ENCODE measurements at regions not wholly inside any gene's neighbourhood (a gene's known extent, or its start where the extent isn't known, plus 50 kb on each side); places are given as distances from the start of the nearest gene placed in this dataset.
"Not testable (repeated sequence)": the region's sequence is repeated elsewhere in the genome, so short reads cannot be mapped to it uniquely, and the experiment has no call there.

GRCh38 chr12:32975122-32975521 lies 78.5 kb upstream of the PKP2 start:
- intact Hi-C loops (cut with DNase I) = no loop called here
- ATAC-seq = no peak
- DNase-seq = no peak

GRCh38 chr12:32970465-32971110 lies 74.0 kb upstream of the PKP2 start:
- intact Hi-C loops (cut with DNase I) = no loop called here
- DNase-seq (no peak), ATAC-seq (no peak)

GRCh38 chr12:32964981-32965585 lies 68.5 kb upstream of the PKP2 start:
- DNase-seq = no peak
- intact Hi-C loops (cut with DNase I) = no loop called here
- no peak for ATAC-seq

- intact Hi-C loops (cut with DNase I); ATAC-seq: not testable (repeated sequence)
These were observed 59.8 kb upstream of the PKP2 start for GRCh38 chr12:32956418-32956817.

GRCh38 chr12:32952681-32953080 lies 56.1 kb upstream of the PKP2 start:
- intact Hi-C loops (cut with DNase I) = no loop called here
- ATAC-seq (no peak), DNase-seq (no peak)

More at GRCh38 chr12:32956418-32956817, 59.8 kb upstream of the PKP2 start:
- not testable (repeated sequence) for DNase-seq

GRCh38 chr12:32949815-32950214 lies 53.2 kb upstream of the PKP2 start:
- DNase-seq = no peak
- ATAC-seq = no peak
- intact Hi-C loops (cut with DNase I) = loop anchor here in 1 of 2 donors (10.0 kb wide), 1 partner anchor 1065 kb away; no protein-coding TSS in a partner anchor

- DNase-seq (no peak), ATAC-seq (no peak)
- intact Hi-C loops (cut with DNase I) = loop anchor here in 1 of 2 donors (10.0 kb wide), 1 partner anchor 1067 kb away; no protein-coding TSS in a partner anchor
These were observed 50.9 kb upstream of the PKP2 start for GRCh38 chr12:32947206-32948067.

GRCh38 chr12:32946504-32947131 lies 50.0 kb upstream of the PKP2 start:
- intact Hi-C loops (cut with DNase I) = loop anchor here in 1 of 2 donors (10.0 kb wide), 1 partner anchor 1068 kb away; no protein-coding TSS in a partner anchor
- ATAC-seq (no peak), DNase-seq (no peak)
